ENCODE measurements at regions not wholly inside any gene's neighbourhood (a gene's known extent, or its start where the extent isn't known, plus 50 kb on each side); places are given as distances from the start of the nearest gene placed in this dataset.

GRCh38 chr4:125826801-125827695 is 512.3 kb downstream of the FAT4 start:
- Histone ChIP-seq H3K9ac (ENCODE audit: low read length) (no peak overlapping the region), H4K20me1 (ENCODE audit: insufficient read depth, low read length) (no peaks in the 10 kb centered on the region), H3K9me3 (ENCODE audit: insufficient read depth, low read length) (no peaks in the 10 kb centered on the region), H3K4me2 (ENCODE audit: low read length) (no peak overlapping the region), H2AFZ (ENCODE audit: low read depth, low read length) (no peak overlapping the region), H3K79me2 (ENCODE audit: low read length) (no peaks in the 10 kb centered on the region), H3K36me3 (replicated peaks; ENCODE audit: low read depth, low read length) (no peaks in the 10 kb centered on the region), H3K4me3 (ENCODE audit: low read length) (no peak overlapping the region), H3K27me3 (ENCODE audit: low read depth, low read length) (no peaks in the 10 kb centered on the region), H3K27ac (ENCODE audit: low read length) (no peak overlapping the region), H3K4me1 (ENCODE audit: low read length) (no peaks in the 10 kb centered on the region)
- no peak for TF ChIP-seq EZH2phosphoT487 (IDR thresholded peaks at IDR 0.05; ENCODE audit: low read depth)
- no peak for TF ChIP-seq CTCF (IDR thresholded peaks at IDR 0.05; ENCODE audit: low read depth, low read length)

GRCh38 chr4:125827696-125828052 is 512.9 kb downstream of the FAT4 start:
- TF ChIP-seq EZH2phosphoT487 (IDR thresholded peaks at IDR 0.05; ENCODE audit: low read depth) = no peak
- TF ChIP-seq CTCF (IDR thresholded peaks at IDR 0.05; ENCODE audit: low read depth, low read length) = no peak
- Histone ChIP-seq H3K9ac (ENCODE audit: low read length) (no peak overlapping the region), H3K27me3 (ENCODE audit: low read depth, low read length) (no peaks in the 10 kb centered on the region), H2AFZ (ENCODE audit: low read depth, low read length) (no peak overlapping the region), H3K36me3 (replicated peaks; ENCODE audit: low read depth, low read length) (no peaks in the 10 kb centered on the region), H3K4me3 (ENCODE audit: low read length) (no peak overlapping the region), H4K20me1 (ENCODE audit: insufficient read depth, low read length) (no peaks in the 10 kb centered on the region), H3K4me2 (ENCODE audit: low read length) (no peak overlapping the region), H3K9me3 (ENCODE audit: insufficient read depth, low read length) (no peaks in the 10 kb centered on the region), H3K4me1 (ENCODE audit: low read length) (no peaks in the 10 kb centered on the region), H3K27ac (ENCODE audit: low read length) (no peak overlapping the region), H3K79me2 (ENCODE audit: low read length) (no peaks in the 10 kb centered on the region)

GRCh38 chr4:125828346-125828745 is 513.6 kb downstream of the FAT4 start:
- TF ChIP-seq CTCF (IDR thresholded peaks at IDR 0.05; ENCODE audit: low read depth, low read length) (no peak), EZH2phosphoT487 (IDR thresholded peaks at IDR 0.05; ENCODE audit: low read depth) (no peak)
- no peak overlapping the region for H3K4me3 ChIP-seq (ENCODE audit: low read length)

GRCh38 chr4:125832161-125832560 is 517.4 kb downstream of the FAT4 start:
- Histone ChIP-seq H3K4me3 (ENCODE audit: low read length) (no peak overlapping the region), H3K4me1 (ENCODE audit: low read length) (no peaks in the 10 kb centered on the region), H2AFZ (ENCODE audit: low read depth, low read length) (no peak overlapping the region), H3K4me2 (ENCODE audit: low read length) (no peak overlapping the region), H3K27ac (ENCODE audit: low read length) (no peak overlapping the region), H3K9ac (ENCODE audit: low read length) (no peak overlapping the region), H3K36me3 (replicated peaks; ENCODE audit: low read depth, low read length) (no peaks in the 10 kb centered on the region), H3K27me3 (ENCODE audit: low read depth, low read length) (no peaks in the 10 kb centered on the region), H4K20me1 (ENCODE audit: insufficient read depth, low read length) (no peaks in the 10 kb centered on the region), H3K9me3 (ENCODE audit: insufficient read depth, low read length) (no peaks in the 10 kb centered on the region), H3K79me2 (ENCODE audit: low read length) (no peaks in the 10 kb centered on the region)
- no peak for TF ChIP-seq EZH2phosphoT487 (IDR thresholded peaks at IDR 0.05; ENCODE audit: low read depth)
- TF ChIP-seq CTCF (IDR thresholded peaks at IDR 0.05; ENCODE audit: low read depth, low read length) = no peak

More at GRCh38 chr4:125828346-125828745, 513.6 kb downstream of the FAT4 start:
- Histone ChIP-seq H3K4me1 (ENCODE audit: low read length) (no peaks in the 10 kb centered on the region), H3K4me2 (ENCODE audit: low read length) (no peak overlapping the region), H4K20me1 (ENCODE audit: insufficient read depth, low read length) (no peaks in the 10 kb centered on the region), H3K9me3 (ENCODE audit: insufficient read depth, low read length) (no peaks in the 10 kb centered on the region), H3K79me2 (ENCODE audit: low read length) (no peaks in the 10 kb centered on the region), H3K36me3 (replicated peaks; ENCODE audit: low read depth, low read length) (no peaks in the 10 kb centered on the region), H2AFZ (ENCODE audit: low read depth, low read length) (no peak overlapping the region), H3K9ac (ENCODE audit: low read length) (no peak overlapping the region), H3K27me3 (ENCODE audit: low read depth, low read length) (no peaks in the 10 kb centered on the region), H3K27ac (ENCODE audit: low read length) (no peak overlapping the region)
